HepG2 (cell line): ENCODE measurements at regions not wholly inside any gene's neighbourhood (a gene's known extent, or its start where the extent isn't known, plus 50 kb on each side); places are given as distances from the start of the nearest gene placed in this dataset.

Experiments
- ATAC-seq: fragments of 200-7000 bp; cut with Tn5 transposase; 3 replicates; pipeline ENCODE4 v1.9.1; 2020; ENCODE audit warnings: mild to moderate bottlenecking, moderate library complexity
- BruUV-seq: library from RNA; stranded (reverse); fragments of 400-500 nt; replicated peaks from 2 replicates; lab custom pipeline; 2021; lab: Mats Ljungman, UMichigan
- CTCF ChIA-PET: fragments of 300-600 bp; formaldehyde crosslinking; extraction: SDS; loops from one replicate; lab custom pipeline; 2021; ENCODE audit warnings: low total read pairs, inconsistent platforms, low intra/inter-chr PET ratio; lab: Yijun Ruan, JAX
- POLR2A ChIA-PET: fragments of 350-600 bp; sonication (Branson Sonifier 250); formaldehyde crosslinking; loops from one replicate; lab custom pipeline; 2020; ENCODE audit warnings: antibody characterized with exemption, inconsistent platforms; lab: Yijun Ruan, JAX
- DNase-seq: peaks from one replicate; pipeline ENCODE4 v3.0.0-alpha.2; 2015; ENCODE audit warnings: low spot score
- FAIRE-seq: peaks from 3 replicates; lab custom pipeline; 2011; peaks lifted over from hg19 to GRCh38; lab: Jason Lieb, UNC
- H2AFZ ChIP-seq: one replicate; pipeline ENCODE4 v1.6.1; 2011; ENCODE audit warnings: low read length, inconsistent platforms
- H3K27ac ChIP-seq: fragments of 300-600 bp; 3 replicates; pipeline ENCODE4 v1.8.0; 2011; ENCODE audit warnings: mixed run types, mild to moderate bottlenecking, mixed read lengths, low read length, inconsistent platforms; ENCODE audit not compliant: insufficient read depth; ENCODE audit errors: extremely low read length
- H3K27me3 ChIP-seq, 2 experiments: fragments of 200-600 bp in 1 of 2; 2 replicates in 1 of 2; 3 replicates in 1 of 2; pipeline versions ENCODE4 v1.6.0 to v1.8.0; 2011; ENCODE audit warnings: low read length in 2 of 2, mild to moderate bottlenecking in 2 of 2, moderate library complexity in 2 of 2, inconsistent platforms in 1 of 2; ENCODE audit not compliant: insufficient read depth in 2 of 2, control insufficient read depth in 1 of 2
- H3K36me3 ChIP-seq, 2 experiments: fragments of 200-600 bp in 1 of 2; replicated peaks in 1 of 2; 2 replicates in 1 of 2; 3 replicates in 1 of 2; pipeline versions ENCODE4 v1.5.1 to v1.8.0; 2011; ENCODE audit warnings: low read length in 2 of 2, inconsistent platforms in 1 of 2; ENCODE audit not compliant: insufficient read depth in 2 of 2, control insufficient read depth in 1 of 2
- H3K4me1 ChIP-seq: 2 replicates; pipeline ENCODE4 v1.5.1; 2012; ENCODE audit warnings: low read length, inconsistent platforms; ENCODE audit not compliant: insufficient read depth
- H3K4me2 ChIP-seq: 2 replicates; pipeline ENCODE4 v1.6.0; 2011; ENCODE audit warnings: low read depth, low read length, inconsistent platforms
- H3K4me3 ChIP-seq, 3 experiments: fragments of 200-600 bp in 1 of 3; sonication (generic), shearing (Covaris generic) in 1 of 3; replicated peaks in 1 of 3; 2 replicates each; pipeline ENCODE4 v1.5.1; 2011 to 2016; ENCODE audit warnings: low read length in 3 of 3, inconsistent platforms in 2 of 3, low read depth in 2 of 3, mild to moderate bottlenecking in 2 of 3, control low read depth in 1 of 3, mixed read lengths in 1 of 3; ENCODE audit not compliant: insufficient read depth in 1 of 3
- H3K79me2 ChIP-seq: one replicate; pipeline ENCODE4 v1.6.1; 2011; ENCODE audit warnings: low read length, inconsistent platforms; ENCODE audit not compliant: insufficient read depth
- H3K9ac ChIP-seq: 2 replicates; pipeline ENCODE4 v1.6.0; 2011; ENCODE audit warnings: mild to moderate bottlenecking, low read depth, low read length, inconsistent platforms; ENCODE audit not compliant: insufficient read depth
- H3K9me3 ChIP-seq: 2 replicates; pipeline ENCODE4 v1.5.1; 2012; ENCODE audit warnings: mild to moderate bottlenecking, low read length
- H4K20me1 ChIP-seq: 2 replicates; pipeline ENCODE4 v1.6.0; 2011; ENCODE audit warnings: inconsistent platforms, mild to moderate bottlenecking, low read length, moderate library complexity; ENCODE audit not compliant: insufficient read depth
- ETV5 ChIP-seq: IDR thresholded peaks from 2 replicates; pipeline ENCODE4 v1.6.1; 2018; ENCODE audit warnings: missing biosample characterization, missing genetic modification reagents, inconsistent platforms, borderline replicate concordance
- ETV6 ChIP-seq: sonication (generic); formaldehyde crosslinking; conservative IDR thresholded peaks from 2 replicates; pipeline ENCODE4 v1.4.0; 2020; ENCODE audit warnings: missing genetic modification reagents
- FOXK2 ChIP-seq: fragments of 450-650 bp; IDR thresholded peaks from 2 replicates; pipeline ENCODE4 v1.6.1; 2016
- GATAD2A ChIP-seq: IDR thresholded peaks from 2 replicates; pipeline ENCODE4 v1.6.1; 2016
- GZF1 ChIP-seq: sonication (generic); formaldehyde crosslinking; IDR thresholded peaks from 2 replicates; pipeline ENCODE4 v1.5.1; 2020; ENCODE audit warnings: mild to moderate bottlenecking, missing genetic modification reagents
- KDM5A ChIP-seq: fragments of 200-600 bp; sonication (generic); IDR thresholded peaks from 2 replicates; pipeline ENCODE4 v1.7.0; 2018; ENCODE audit warnings: antibody characterized with exemption, mild to moderate bottlenecking, low read length, borderline replicate concordance
- NCOA1 ChIP-seq: sonication (generic); formaldehyde crosslinking; IDR thresholded peaks from 2 replicates; pipeline ENCODE4 v1.9.0; 2021; ENCODE audit warnings: missing genetic modification reagents
- ONECUT2 ChIP-seq: sonication (generic); formaldehyde crosslinking; IDR thresholded peaks from 2 replicates; pipeline ENCODE4 v1.4.0; 2020; ENCODE audit warnings: missing genetic modification reagents
- RXRB ChIP-seq: IDR thresholded peaks from 2 replicates; pipeline ENCODE4 v1.6.1; 2016; ENCODE audit warnings: borderline replicate concordance, missing genetic modification reagents, missing compliant biosample characterization
- SIN3A ChIP-seq: IDR thresholded peaks from 2 replicates; pipeline ENCODE4 v1.6.1; 2011; ENCODE audit warnings: low read depth, mild to moderate bottlenecking, control low read depth, low read length, borderline replicate concordance
- SNAI1 ChIP-seq: sonication (generic); formaldehyde crosslinking; IDR thresholded peaks from 2 replicates; pipeline ENCODE4 v1.5.0; 2020; ENCODE audit warnings: mild to moderate bottlenecking, missing genetic modification reagents, borderline replicate concordance
- ZNF207 ChIP-seq: fragments of 450-650 bp; IDR thresholded peaks from 2 replicates; pipeline ENCODE4 v1.6.1; 2016; ENCODE audit warnings: antibody characterized with exemption, borderline replicate concordance
- ZNF263 ChIP-seq: sonication (generic); formaldehyde crosslinking; IDR thresholded peaks from 2 replicates; pipeline ENCODE4 v1.4.0; 2020; ENCODE audit warnings: missing genetic modification reagents
- ZNF75D ChIP-seq: sonication (generic); formaldehyde crosslinking; IDR thresholded peaks from 2 replicates; pipeline ENCODE4 v1.8.1; 2023; ENCODE audit warnings: missing genetic modification reagents, mild to moderate bottlenecking, borderline replicate concordance
- WGBS: methylation state at CpG from one replicate; pipeline ENCODE4 v1.1.6; 2017; ENCODE audit warnings: low lambda C conversion rate; 5-methylcytosine and 5-hydroxymethylcytosine counted together
- in situ Hi-C: cut with HindIII; loops from 2 replicates; pipeline ENCODE4 v1.10.0; 2017; ENCODE audit warnings: low pct_unique_long_range_greater_than_20kb; ENCODE audit not compliant: extremely low pct_ligation_motif_present
- intact Hi-C: fragments of 100-400 bp; cut with micrococcal nuclease; formaldehyde crosslinking; loops from one replicate; pipeline ENCODE4 v1.10.0; 2022; ENCODE audit not compliant: unreplicated experiment
- TF ChIP-seq, protein P1 (sequence below): sonication (generic); formaldehyde crosslinking; IDR thresholded peaks from 2 replicates; pipeline ENCODE4 v1.4.0; 2020; ENCODE audit warnings: mild to moderate bottlenecking, missing genetic modification reagents, borderline replicate concordance
- TF ChIP-seq, protein P2 (sequence below): IDR thresholded peaks from 2 replicates; pipeline ENCODE4 v1.6.1; 2018; ENCODE audit warnings: missing genetic modification reagents
- TF ChIP-seq, protein P3 (sequence below): sonication (generic); formaldehyde crosslinking; IDR thresholded peaks from 2 replicates; pipeline ENCODE4 v1.8.1; 2023; ENCODE audit warnings: missing genetic modification reagents, inconsistent platforms, borderline replicate concordance
- TF ChIP-seq, protein P4 (sequence below): sonication (generic); formaldehyde crosslinking; IDR thresholded peaks from 2 replicates; pipeline ENCODE4 v1.4.0; 2020; ENCODE audit warnings: missing genetic modification reagents
- TF ChIP-seq, protein P5 (sequence below): IDR thresholded peaks from 2 replicates; pipeline ENCODE4 v1.6.1; 2016; ENCODE audit warnings: mild to moderate bottlenecking

DNA sequence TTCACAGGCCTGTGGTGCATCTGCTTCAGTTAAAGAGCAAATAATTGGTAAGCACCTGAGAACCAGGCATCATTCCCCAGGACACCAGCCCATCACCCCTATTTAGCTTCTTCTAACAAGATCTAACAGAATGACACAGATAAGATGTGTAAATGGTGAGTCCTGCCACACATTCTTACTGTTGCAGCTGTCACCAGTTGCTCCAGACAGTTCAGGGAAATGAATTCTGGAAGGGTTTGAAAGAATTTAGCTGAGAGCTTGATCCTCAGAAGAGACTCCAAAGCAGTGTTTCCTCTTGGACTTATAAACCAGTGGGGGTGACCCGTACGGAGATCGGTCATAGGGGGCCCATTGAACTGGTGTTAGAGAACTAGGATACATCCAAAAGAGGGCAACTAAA lies 238.0 kb downstream of the MEX3B start (continued):
- TF ChIP-seq, protein P1, sequence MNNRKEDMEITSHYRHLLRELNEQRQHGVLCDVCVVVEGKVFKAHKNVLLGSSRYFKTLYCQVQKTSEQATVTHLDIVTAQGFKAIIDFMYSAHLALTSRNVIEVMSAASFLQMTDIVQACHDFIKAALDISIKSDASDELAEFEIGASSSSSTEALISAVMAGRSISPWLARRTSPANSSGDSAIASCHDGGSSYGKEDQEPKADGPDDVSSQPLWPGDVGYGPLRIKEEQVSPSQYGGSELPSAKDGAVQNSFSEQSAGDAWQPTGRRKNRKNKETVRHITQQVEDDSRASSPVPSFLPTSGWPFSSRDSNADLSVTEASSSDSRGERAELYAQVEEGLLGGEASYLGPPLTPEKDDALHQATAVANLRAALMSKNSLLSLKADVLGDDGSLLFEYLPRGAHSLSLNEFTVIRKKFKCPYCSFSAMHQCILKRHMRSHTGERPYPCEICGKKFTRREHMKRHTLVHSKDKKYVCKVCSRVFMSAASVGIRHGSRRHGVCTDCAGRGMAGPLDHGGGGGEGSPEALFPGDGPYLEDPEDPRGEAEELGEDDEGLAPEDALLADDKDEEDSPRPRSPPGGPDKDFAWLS (CRISPR knock-in tag), result no peak
- TF ChIP-seq, protein P2, sequence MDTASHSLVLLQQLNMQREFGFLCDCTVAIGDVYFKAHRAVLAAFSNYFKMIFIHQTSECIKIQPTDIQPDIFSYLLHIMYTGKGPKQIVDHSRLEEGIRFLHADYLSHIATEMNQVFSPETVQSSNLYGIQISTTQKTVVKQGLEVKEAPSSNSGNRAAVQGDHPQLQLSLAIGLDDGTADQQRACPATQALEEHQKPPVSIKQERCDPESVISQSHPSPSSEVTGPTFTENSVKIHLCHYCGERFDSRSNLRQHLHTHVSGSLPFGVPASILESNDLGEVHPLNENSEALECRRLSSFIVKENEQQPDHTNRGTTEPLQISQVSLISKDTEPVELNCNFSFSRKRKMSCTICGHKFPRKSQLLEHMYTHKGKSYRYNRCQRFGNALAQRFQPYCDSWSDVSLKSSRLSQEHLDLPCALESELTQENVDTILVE, result no peak
- TF ChIP-seq RXRB, result no peak
- no peak for TF ChIP-seq KDM5A
- TF ChIP-seq, all 625 proteins: peak for 0

DNA sequence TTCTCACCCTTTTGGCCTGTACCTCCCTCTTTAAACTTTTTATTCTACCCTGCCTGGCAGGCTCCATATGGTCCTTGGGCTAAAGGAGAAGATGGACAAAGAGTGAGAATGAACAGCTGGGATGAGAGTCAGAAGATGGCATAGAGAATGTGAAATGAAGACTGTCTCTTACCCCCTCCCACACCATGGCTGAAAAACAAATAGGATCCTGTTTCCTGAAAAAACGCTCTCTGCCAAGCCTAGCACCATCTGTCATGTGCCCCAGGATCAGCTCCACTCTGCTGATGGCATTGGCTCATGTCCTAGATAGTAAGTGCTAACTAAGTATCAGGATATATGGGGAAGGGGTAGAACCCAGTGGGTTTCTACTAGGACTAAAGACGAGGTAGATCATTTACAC lies 238.6 kb downstream of the MEX3B start:
- Histone ChIP-seq H3K9ac (no peak overlapping the region), H3K79me2 (no peaks in the 10 kb centered on the region), H3K4me2 (no peak overlapping the region), H3K27ac (no peak overlapping the region), H2AFZ (no peak overlapping the region), H3K4me1 (no peaks in the 10 kb centered on the region), H3K9me3 (no peaks in the 10 kb centered on the region), H3K4me3 (no peak overlapping the region), H4K20me1 (no peaks in the 10 kb centered on the region), H3K27me3 (no peaks in the 10 kb centered on the region; a peak in 1 of 5 replicates), H3K36me3 (no peaks in the 10 kb centered on the region)
- ChIA-PET CTCF (no interaction called here), POLR2A (no interaction called here)
- ATAC-seq, result no peak
- WGBS, result 0% methylated on average over 2 of the region's 2 CpGs
- BruUV-seq, result no TSS peak
- FAIRE-seq, result no peak
- in situ Hi-C loops, result no loop called here
- DNase-seq, result no peak
- intact Hi-C loops, result no loop called here
- TF ChIP-seq, protein P3, sequence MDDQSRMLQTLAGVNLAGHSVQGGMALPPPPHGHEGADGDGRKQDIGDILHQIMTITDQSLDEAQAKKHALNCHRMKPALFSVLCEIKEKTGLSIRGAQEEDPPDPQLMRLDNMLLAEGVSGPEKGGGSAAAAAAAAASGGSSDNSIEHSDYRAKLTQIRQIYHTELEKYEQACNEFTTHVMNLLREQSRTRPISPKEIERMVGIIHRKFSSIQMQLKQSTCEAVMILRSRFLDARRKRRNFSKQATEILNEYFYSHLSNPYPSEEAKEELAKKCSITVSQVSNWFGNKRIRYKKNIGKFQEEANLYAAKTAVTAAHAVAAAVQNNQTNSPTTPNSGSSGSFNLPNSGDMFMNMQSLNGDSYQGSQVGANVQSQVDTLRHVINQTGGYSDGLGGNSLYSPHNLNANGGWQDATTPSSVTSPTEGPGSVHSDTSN (CRISPR knock-in tag), result no peak
- TF ChIP-seq GZF1 (CRISPR knock-in tag), result no peak
- TF ChIP-seq ZNF207, result no peak
- no peak for TF ChIP-seq FOXK2
- TF ChIP-seq ONECUT2 (CRISPR knock-in tag), result no peak
- no peak for TF ChIP-seq SIN3A
- TF ChIP-seq GATAD2A (CRISPR knock-in tag), result no peak
- no peak for TF ChIP-seq ZNF75D (CRISPR knock-in tag)
- TF ChIP-seq, protein P4, sequence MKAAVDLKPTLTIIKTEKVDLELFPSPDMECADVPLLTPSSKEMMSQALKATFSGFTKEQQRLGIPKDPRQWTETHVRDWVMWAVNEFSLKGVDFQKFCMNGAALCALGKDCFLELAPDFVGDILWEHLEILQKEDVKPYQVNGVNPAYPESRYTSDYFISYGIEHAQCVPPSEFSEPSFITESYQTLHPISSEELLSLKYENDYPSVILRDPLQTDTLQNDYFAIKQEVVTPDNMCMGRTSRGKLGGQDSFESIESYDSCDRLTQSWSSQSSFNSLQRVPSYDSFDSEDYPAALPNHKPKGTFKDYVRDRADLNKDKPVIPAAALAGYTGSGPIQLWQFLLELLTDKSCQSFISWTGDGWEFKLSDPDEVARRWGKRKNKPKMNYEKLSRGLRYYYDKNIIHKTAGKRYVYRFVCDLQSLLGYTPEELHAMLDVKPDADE, result no peak
- no peak for TF ChIP-seq ETV6
- no peak for TF ChIP-seq ETV5 (CRISPR knock-in tag)
- no peak for TF ChIP-seq NCOA1 (CRISPR knock-in tag)
- no peak for TF ChIP-seq ZNF263 (CRISPR knock-in tag)
- TF ChIP-seq SNAI1, result no peak
- TF ChIP-seq, protein P5, sequence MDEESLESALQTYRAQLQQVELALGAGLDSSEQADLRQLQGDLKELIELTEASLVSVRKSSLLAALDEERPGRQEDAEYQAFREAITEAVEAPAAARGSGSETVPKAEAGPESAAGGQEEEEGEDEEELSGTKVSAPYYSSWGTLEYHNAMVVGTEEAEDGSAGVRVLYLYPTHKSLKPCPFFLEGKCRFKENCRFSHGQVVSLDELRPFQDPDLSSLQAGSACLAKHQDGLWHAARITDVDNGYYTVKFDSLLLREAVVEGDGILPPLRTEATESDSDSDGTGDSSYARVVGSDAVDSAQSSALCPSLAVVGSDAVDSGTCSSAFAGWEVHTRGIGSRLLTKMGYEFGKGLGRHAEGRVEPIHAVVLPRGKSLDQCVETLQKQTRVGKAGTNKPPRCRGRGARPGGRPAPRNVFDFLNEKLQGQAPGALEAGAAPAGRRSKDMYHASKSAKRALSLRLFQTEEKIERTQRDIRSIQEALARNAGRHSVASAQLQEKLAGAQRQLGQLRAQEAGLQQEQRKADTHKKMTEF (CRISPR knock-in tag), result no peak
